ENCODE measurements at regions not wholly inside any gene's neighbourhood (a gene's known extent, or its start where the extent isn't known, plus 50 kb on each side); places are given as distances from the start of the nearest gene placed in this dataset.

- DNase-seq: no peak
These were observed 126.7 kb upstream of the PRICKLE2 start for GRCh38 chr3:64351713-64352638.

GRCh38 chr3:64349551-64349950 lies 124.3 kb upstream of the PRICKLE2 start:
- no peak for DNase-seq

DNA sequence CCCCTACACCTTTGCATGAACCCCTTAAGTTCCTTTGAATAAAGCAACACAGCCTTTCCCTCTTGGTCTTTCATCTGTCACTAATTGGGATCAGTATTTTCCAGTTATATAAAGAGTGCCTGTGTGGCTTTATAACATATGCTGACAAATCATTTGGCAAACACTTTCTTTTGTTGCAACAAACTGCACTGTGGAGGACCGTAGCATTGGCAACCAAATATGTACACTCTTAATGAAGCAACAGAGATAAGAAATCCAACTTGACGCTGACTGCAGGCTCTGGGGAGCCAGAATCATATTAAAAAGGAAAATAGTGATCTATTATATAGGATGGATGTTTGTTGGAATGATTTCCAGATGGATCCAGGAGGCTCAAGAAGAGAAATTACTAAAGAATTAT lies 120.1 kb upstream of the PRICKLE2 start:
- no peak for DNase-seq

DNA sequence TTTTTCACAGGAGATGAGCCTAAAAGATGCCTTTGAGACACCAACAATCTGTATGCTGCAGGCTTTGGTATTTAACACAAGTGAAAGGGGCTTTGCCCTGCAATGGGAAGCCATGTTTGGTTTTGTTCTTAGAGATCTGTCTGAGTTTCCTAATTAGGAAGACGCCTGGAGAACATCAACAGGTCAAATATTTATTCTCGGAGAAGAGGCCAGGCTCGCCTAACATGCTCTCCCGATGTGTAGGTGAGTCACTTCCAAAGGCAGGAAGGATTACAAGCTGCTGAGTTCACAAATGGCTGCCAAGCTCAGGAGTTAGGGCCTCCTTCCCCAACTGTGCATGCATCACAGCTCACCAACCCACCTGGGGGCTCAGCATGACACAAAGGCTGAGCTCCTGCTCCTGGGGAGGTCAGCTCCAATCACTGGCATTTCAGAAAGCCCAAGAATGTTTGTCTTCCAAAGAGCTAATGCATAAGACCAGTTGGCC lies 119.5 kb upstream of the PRICKLE2 start:
- DNase-seq: no peak

- DNase-seq: no peak
These were observed 118.6 kb upstream of the PRICKLE2 start for GRCh38 chr3:64343689-64344430.

DNA sequence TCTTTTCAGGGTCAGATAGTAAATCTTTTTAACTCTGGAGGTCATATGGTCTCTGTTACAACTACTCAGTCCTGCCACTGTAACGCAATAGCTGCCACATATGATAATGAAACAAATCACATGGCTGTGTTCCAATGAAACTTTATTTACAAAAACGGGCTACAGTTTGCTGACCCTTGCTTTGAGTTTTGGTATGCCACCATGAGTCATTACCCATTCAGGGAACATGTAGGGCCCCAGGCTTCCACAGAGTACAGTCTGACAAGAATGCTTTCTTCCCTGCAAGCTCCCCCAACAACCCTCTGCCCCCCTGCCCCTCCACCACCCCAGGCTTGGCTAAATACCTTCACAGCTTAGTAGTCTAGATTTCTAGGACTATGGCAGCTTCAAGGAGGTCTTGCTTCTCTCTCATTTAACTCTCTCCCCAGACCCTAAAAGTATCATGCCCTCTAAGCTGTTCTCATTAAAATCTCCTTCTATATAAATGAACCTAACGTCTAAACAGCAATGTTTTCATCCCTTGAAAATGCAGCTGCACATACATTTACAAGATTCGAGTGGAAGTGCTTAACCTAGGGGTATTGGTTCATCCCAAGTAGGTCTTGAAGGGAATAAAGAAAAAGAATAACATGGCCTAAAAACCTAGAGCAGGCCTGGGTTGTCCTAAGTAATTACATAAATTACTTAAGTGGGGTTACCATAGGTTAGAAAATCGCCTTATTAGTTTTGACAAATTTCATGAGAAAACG lies 117.8 kb upstream of the PRICKLE2 start:
- DNase-seq: no peak

- no peak for DNase-seq
These were observed 116.0 kb upstream of the PRICKLE2 start for GRCh38 chr3:64341296-64341695.

DNA sequence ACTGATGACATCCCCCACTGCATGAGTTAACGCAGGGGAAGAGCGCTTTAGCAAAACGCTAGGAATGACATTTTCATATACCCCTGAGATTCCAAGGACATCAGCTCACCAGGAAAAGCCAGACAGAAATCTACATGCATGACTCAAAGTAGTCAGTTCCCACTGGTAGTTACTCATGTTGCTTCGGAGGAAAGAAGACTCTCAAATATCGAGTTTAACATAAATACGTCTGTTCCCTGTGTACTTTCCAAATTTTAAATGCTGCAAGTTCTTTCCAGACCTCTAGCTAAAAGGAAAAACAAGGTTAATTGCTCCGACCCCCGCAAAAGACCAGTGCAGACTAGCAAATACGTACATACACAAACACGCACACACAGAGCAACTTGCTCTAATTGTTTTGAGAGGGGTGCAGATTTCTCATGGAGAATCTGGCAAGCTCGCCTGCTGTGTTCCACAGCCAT lies 115.4 kb upstream of the PRICKLE2 start:
- DNase-seq: no peak

- no peak for DNase-seq
These were observed 111.2 kb upstream of the PRICKLE2 start for GRCh38 chr3:64336488-64336887.

DNA sequence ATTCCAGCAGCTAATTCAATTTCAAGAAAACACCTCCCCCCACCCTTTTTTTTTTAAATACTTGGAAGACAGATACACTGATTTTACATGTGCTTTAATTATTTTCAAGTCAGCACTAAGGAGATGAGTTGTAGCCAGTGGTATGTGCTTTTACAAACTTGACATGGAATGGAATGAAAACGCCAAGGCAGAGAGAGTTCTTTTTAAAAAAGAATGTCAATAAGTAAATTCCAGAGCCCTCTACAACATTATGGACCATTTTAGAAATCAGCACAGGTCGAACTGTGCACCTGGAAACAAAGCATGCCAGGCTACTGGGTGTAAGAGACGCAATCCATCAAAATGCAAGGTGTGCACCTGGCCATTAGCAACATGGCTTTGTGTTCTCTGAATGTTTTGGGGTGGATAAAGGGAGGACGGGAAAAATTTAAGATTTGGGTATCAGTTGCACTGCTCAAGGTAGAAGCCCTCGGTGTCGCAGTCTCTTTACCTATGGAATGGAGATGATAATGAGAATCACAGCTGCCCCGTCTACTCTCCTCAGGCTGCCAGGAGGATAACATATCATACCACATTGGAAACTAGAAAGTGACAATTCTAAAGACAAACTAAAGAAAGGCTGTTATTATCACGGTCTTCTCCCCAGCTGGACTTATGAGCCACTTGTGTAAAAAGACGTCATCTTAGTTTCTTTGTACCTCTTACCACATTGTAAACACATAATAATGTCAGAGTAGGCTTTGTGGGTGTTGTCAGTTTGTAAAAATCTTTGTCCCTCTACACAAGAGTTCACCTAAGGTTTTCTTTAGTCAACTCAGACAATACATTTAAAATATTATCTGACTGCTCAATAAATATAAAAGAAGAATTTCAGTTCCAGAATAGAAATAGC lies 107.4 kb upstream of the PRICKLE2 start:
- no peak for DNase-seq

DNA sequence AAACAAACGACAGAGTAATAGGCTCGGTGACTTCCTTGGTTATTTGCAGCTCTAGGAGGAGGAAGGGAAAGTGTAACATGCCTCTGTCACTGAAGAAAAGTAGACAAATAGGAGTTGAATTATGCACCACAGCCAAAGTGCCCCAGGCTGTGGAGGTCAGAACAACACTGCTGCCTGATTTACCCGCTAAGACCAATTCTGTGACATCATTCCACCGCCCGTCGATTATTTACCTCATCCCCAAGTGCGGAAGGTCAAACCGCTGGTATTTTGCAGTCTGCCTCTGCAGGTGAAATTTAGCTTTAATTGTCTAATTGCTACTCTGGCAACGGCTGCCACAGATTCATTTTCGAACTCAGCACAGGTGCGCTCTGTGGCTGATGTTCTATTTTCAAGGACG lies 106.3 kb upstream of the PRICKLE2 start:
- DNase-seq: no peak

- no peak for DNase-seq
These were observed 103.8 kb upstream of the PRICKLE2 start for GRCh38 chr3:64329037-64329436.

- no peak for DNase-seq
These were observed 102.0 kb upstream of the PRICKLE2 start for GRCh38 chr3:64327100-64327804.

DNA sequence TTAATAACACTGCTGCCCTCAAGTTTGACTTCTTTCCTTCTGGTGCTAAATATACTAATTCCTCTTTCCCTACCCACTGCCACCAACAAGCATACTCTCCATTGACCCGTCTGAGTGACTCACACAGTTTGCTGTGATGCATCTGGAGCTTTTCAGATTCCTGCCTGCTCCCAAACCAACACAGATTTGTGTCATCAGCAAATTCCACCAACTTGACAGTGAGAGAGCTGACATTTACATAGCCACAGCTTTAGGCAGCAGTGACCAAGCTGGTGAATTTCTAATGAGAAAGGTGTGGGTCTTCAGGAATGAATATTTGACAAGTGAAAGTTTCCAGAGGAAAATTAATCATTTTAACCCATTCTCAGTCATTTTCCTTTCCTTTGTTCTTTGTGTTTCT lies 96.5 kb upstream of the PRICKLE2 start:
- DNase-seq: no peak

DNA sequence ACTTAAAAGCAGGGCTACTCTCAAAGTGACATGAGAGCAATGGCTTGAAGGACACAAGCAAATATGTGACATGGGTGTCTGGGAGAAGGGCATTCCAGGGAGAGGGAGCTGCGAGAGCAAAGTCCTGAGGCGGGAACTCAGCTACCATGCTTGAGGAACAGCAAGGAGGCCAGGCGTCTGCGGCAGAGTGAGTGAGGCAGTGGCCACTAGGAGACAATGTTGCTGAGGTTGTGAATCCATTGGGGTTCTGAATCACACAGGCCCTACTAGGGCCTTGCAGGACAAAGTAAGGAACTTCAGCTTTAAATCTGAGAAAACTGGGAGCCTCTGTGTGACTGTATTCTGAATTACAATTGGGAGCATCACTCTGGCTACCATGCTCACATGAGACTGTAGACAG lies 94.1 kb upstream of the PRICKLE2 start:
- DNase-seq: no peak

- DNase-seq: no peak
These were observed 93.5 kb upstream of the PRICKLE2 start for GRCh38 chr3:64318668-64319271.

DNA sequence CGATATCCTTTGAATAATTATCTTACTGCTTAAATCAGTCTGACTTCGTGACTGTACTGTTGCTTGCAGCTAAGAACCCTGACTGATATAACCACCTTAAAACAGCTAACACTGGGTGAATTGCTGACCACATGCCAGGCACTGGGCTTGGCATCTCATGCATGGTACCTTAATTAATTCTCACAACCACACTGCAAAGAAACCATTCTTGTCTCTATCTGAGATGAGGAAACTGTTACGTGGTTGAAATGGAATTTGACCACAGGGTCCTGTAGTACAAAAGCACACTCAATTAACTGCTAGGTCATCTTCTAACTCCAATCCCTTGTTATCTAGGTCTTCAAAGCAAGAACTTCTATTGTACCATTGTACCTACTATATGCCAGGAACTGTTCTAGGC lies 92.7 kb upstream of the PRICKLE2 start:
- no peak for DNase-seq

GRCh38 chr3:64316971-64317370 lies 91.7 kb upstream of the PRICKLE2 start:
- no peak for DNase-seq

DNA sequence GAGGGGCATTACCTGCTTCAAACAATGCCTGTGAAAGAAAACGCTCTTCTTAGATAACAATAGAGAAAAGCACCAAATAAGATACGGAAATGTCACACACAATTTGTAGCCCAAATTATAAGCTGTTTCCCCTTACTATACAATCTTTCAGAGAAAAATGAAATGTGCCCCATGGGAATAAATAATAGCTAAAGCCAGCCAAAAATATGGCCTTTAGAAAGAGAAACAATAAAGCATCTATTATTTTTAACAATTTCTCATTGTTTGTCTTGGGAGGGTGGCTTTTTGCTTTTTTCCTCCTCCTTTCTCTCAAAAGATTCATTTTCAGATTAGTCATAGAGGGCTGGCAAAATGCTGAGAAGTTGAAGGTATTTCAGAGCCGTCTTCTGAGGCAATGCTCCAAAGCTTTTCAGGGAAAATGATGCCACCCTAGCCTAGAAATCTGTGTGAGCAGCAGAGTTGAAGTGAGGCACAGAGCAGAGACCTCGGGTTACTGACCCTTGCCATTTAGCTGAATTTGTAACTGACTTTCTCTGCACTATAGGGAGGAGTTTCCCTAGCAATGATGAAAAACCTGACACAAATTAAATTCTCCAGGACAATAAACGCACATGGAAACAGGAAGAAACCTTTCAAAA lies 86.3 kb upstream of the PRICKLE2 start:
- no peak for DNase-seq

DNA sequence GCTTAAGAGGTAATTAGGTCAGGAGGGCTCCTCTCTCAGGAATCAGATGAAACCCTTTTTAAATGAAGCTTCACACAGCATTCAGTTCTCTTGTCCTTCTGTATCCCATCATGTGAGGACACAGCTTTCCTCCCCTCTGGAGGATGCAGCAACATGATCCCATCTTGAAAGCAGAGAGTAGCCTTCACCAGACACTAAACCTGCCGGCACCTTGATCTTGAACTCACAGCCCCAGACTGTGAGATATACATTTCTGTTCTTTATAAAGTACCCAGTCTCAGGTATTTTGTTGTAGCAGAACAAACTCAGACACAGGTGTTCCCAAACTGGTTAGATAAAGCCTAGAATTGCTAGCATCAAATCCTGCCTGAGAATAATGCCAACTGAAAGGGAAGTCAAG lies 83.7 kb upstream of the PRICKLE2 start:
- no peak for DNase-seq
